Panc1 (cell line): ENCODE measurements at regions not wholly inside any gene's neighbourhood (a gene's known extent, or its start where the extent isn't known, plus 50 kb on each side); places are given as distances from the start of the nearest gene placed in this dataset.

Source experiments
- ATAC-seq: fragments of 200-7000 bp; cut with Tn5 transposase; 2 replicates; pipeline ENCODE4 v1.9.1; 2020; ENCODE audit warnings: mild to moderate bottlenecking, moderate library complexity
- BruUV-seq: library from RNA; stranded (reverse); fragments of 400-500 nt; replicated peaks from 2 replicates; lab custom pipeline; 2021; lab: Mats Ljungman, UMichigan
- CTCF ChIA-PET: fragments of 300-600 bp; sonication (Branson Sonifier 250); formaldehyde crosslinking; loops from one replicate; lab custom pipeline; 2022; ENCODE audit warnings: antibody characterized with exemption; lab: Charles Lee
- POLR2A ChIA-PET: fragments of 300-600 bp; sonication (Branson Sonifier 250); formaldehyde crosslinking; loops from one replicate; lab custom pipeline; 2022; ENCODE audit warnings: antibody characterized with exemption; lab: Charles Lee
- DNase-seq: peaks from one replicate; pipeline ENCODE4 v3.0.0-alpha.2; 2010; ENCODE audit warnings: low read depth, low spot score
- H3K27ac ChIP-seq: 2 replicates; pipeline ENCODE4 v1.5.1; 2011; ENCODE audit warnings: mild to moderate bottlenecking, low read length, inconsistent platforms
- H3K27me3 ChIP-seq: fragments of 200-500 bp; sonication (Bioruptor generic); 2 replicates; pipeline ENCODE4 v1.6.0; 2014; ENCODE audit warnings: low read length, inconsistent platforms; ENCODE audit not compliant: control insufficient read depth, insufficient read depth
- H3K36me3 ChIP-seq: fragments of 200-500 bp; sonication (Bioruptor generic); 2 replicates; pipeline ENCODE4 v1.5.1; 2014; ENCODE audit warnings: inconsistent platforms, mild to moderate bottlenecking, low read length, moderate library complexity; ENCODE audit not compliant: control insufficient read depth, insufficient read depth
- H3K4me1 ChIP-seq: 2 replicates; pipeline ENCODE4 v1.5.1; 2011; ENCODE audit warnings: inconsistent platforms, mild to moderate bottlenecking, low read length, moderate library complexity; ENCODE audit not compliant: control insufficient read depth, insufficient read depth
- H3K4me3 ChIP-seq, 2 experiments: 2 replicates each; pipeline ENCODE4 v1.5.1; 2011 to 2012; ENCODE audit warnings: low read depth in 2 of 2, low read length in 2 of 2, mild to moderate bottlenecking in 2 of 2, inconsistent platforms in 1 of 2, moderate library complexity in 1 of 2
- H3K9me3 ChIP-seq: fragments of 200-500 bp; sonication (Bioruptor generic); 2 replicates; pipeline ENCODE4 v1.5.1; 2014; ENCODE audit warnings: low read depth, mild to moderate bottlenecking, inconsistent platforms, low read length, moderate library complexity; ENCODE audit not compliant: control insufficient read depth, insufficient read depth
- POLR2AphosphoS5 ChIP-seq: IDR thresholded peaks from 2 replicates; pipeline ENCODE4 v1.6.1; 2012; ENCODE audit warnings: mild to moderate bottlenecking, low read depth, low read length, moderate library complexity
- SIN3A ChIP-seq: IDR thresholded peaks from 2 replicates; pipeline ENCODE4 v1.6.1; 2012; ENCODE audit warnings: low read depth, mild to moderate bottlenecking, low read length, moderate library complexity, borderline replicate concordance; ENCODE audit not compliant: insufficient read depth
- TCF7L2 ChIP-seq: IDR thresholded peaks from 2 replicates; pipeline ENCODE4 v1.6.1; 2011; ENCODE audit warnings: mild to moderate bottlenecking, low read depth, low read length, inconsistent platforms
- in situ Hi-C: cut with HindIII; loops from 2 replicates; pipeline ENCODE4 v1.10.0; 2016; ENCODE audit warnings: low sequenced_read_pairs, low pct_unique_long_range_greater_than_20kb
- intact Hi-C: fragments of 100-400 bp; cut with micrococcal nuclease; formaldehyde crosslinking; loops from one replicate; pipeline ENCODE4 v1.10.0; 2022; ENCODE audit not compliant: unreplicated experiment
- TF ChIP-seq, protein P1 (sequence below), 2 experiments: IDR thresholded peaks; 2 replicates each; pipeline ENCODE4 v1.6.1; 2011 to 2012; ENCODE audit warnings: low read depth in 2 of 2, control low read depth in 1 of 2, low read length in 1 of 2, mild to moderate bottlenecking in 1 of 2, moderate library complexity in 1 of 2; ENCODE audit not compliant: insufficient read depth in 1 of 2
- TF ChIP-seq, protein P2 (sequence below): fragments of 450-650 bp; IDR thresholded peaks from 2 replicates; pipeline ENCODE4 v1.5.1; 2017; ENCODE audit warnings: mild to moderate bottlenecking

DNA sequence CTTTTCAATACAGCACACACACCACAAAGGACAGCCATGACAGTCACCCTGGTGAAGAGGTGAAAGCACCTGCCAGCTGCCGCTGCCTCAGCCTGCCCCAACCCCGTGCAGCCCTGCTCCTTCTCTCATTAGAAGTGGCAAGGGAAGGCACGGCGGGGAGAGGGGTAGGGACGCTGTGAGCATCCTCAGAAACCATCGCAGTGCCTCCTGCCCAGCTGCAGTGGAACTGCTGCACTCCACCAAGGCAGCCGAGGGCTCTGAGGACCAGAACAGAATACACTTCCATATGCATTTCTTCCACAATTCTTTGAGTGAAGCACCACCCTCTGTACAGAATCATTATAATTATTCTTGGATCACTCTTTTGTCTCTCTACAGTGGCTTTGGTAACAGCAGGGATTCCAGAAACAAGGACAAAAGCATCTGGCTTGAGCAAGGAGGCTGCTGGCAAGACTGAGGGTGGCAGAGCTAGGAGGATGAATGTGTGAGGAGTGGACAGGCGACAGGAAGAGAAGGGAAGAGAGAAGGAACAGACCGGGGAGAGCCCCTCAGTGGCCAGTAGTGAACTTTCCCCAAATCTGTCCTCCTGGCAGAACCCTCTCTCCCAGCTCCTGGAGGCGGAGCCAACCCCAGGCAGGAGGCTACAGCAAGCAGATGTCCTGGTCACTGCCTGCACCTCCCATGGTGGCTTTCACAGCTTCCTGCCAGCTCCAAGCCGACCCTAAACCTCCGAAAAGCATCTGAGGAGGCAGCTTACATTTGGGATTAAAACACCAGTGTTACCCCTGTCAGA, 73.2 kb downstream of the MTNR1A start:
- no peak overlapping the region for H3K4me3 ChIP-seq
- POLR2A ChIA-PET, result no interaction called here
- H3K36me3 ChIP-seq, result no peaks in the 10 kb centered on the region
- ATAC-seq (0 out of 2 replicates have a peak, but pooled peaks have one; percentile 30), DNase-seq (no peak)
- H3K27me3 ChIP-seq, result no peaks in the 10 kb centered on the region; the same call in 1 of the 2 replicates
- TF ChIP-seq SIN3A (no peak), POLR2AphosphoS5 (no peak), TCF7L2 (no peak)
- TF ChIP-seq, protein P1, sequence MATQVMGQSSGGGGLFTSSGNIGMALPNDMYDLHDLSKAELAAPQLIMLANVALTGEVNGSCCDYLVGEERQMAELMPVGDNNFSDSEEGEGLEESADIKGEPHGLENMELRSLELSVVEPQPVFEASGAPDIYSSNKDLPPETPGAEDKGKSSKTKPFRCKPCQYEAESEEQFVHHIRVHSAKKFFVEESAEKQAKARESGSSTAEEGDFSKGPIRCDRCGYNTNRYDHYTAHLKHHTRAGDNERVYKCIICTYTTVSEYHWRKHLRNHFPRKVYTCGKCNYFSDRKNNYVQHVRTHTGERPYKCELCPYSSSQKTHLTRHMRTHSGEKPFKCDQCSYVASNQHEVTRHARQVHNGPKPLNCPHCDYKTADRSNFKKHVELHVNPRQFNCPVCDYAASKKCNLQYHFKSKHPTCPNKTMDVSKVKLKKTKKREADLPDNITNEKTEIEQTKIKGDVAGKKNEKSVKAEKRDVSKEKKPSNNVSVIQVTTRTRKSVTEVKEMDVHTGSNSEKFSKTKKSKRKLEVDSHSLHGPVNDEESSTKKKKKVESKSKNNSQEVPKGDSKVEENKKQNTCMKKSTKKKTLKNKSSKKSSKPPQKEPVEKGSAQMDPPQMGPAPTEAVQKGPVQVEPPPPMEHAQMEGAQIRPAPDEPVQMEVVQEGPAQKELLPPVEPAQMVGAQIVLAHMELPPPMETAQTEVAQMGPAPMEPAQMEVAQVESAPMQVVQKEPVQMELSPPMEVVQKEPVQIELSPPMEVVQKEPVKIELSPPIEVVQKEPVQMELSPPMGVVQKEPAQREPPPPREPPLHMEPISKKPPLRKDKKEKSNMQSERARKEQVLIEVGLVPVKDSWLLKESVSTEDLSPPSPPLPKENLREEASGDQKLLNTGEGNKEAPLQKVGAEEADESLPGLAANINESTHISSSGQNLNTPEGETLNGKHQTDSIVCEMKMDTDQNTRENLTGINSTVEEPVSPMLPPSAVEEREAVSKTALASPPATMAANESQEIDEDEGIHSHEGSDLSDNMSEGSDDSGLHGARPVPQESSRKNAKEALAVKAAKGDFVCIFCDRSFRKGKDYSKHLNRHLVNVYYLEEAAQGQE (IDR thresholded peaks at IDR 0.05; ENCODE audit: insufficient read depth in 1 of 2, low read depth in 2 of 2, low read length in 1 of 2), result no peak
- TF ChIP-seq, protein P2, sequence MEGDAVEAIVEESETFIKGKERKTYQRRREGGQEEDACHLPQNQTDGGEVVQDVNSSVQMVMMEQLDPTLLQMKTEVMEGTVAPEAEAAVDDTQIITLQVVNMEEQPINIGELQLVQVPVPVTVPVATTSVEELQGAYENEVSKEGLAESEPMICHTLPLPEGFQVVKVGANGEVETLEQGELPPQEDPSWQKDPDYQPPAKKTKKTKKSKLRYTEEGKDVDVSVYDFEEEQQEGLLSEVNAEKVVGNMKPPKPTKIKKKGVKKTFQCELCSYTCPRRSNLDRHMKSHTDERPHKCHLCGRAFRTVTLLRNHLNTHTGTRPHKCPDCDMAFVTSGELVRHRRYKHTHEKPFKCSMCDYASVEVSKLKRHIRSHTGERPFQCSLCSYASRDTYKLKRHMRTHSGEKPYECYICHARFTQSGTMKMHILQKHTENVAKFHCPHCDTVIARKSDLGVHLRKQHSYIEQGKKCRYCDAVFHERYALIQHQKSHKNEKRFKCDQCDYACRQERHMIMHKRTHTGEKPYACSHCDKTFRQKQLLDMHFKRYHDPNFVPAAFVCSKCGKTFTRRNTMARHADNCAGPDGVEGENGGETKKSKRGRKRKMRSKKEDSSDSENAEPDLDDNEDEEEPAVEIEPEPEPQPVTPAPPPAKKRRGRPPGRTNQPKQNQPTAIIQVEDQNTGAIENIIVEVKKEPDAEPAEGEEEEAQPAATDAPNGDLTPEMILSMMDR, result no peak
- CTCF ChIA-PET, result interaction anchor here (0.5 kb wide), 1 partner anchor 69 kb away, joined by 4 read pairs; no protein-coding TSS in a partner anchor
- H3K9me3 ChIP-seq, result no peaks in the 10 kb centered on the region
- H3K27ac ChIP-seq, result no peak overlapping the region
- in situ Hi-C loops (no loop called here), intact Hi-C loops (no loop called here)
- BruUV-seq, result no TSS peak
- H3K4me1 ChIP-seq, result peaks cover 3% of the 10 kb centered on the region; the same call in 1 of the 2 replicates

DNA sequence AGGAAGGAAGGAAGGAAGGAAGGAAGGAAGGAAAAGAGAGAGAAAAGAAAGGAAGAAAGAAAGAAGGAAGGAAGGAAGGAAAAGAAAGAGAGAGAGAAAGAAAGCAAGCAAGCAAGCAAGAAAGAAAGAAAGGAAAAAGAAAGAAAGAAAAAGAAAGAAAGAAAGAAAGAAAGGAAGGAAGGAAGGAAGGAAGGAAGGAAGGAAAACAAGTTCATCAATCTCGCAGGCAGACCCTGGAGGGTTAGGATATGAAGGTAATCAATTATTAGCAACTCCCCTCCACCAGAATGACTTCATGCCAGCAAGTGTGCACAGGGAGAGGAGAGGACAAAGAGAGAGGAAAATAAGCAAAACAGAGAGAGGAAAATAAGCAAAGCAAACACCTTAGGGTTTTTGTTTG, 80.2 kb downstream of the MTNR1A start:
- ATAC-seq (no peak), DNase-seq (no peak)
- Histone ChIP-seq H3K27me3 (no peaks in the 10 kb centered on the region), H3K36me3 (no peaks in the 10 kb centered on the region), H3K4me3 (no peak overlapping the region), H3K27ac (no peak overlapping the region), H3K4me1 (no peaks in the 10 kb centered on the region), H3K9me3 (no peaks in the 10 kb centered on the region)
- in situ Hi-C loops, result no loop called here
- TF ChIP-seq, protein P1 (IDR thresholded peaks at IDR 0.05; ENCODE audit: insufficient read depth in 1 of 2, low read depth in 2 of 2, low read length in 1 of 2), result no peak
- TF ChIP-seq POLR2AphosphoS5, result no peak
- TF ChIP-seq TCF7L2, result no peak
- intact Hi-C loops, result loop anchor here (10.0 kb wide), 1 partner anchor 110 kb away; no protein-coding TSS in a partner anchor
- no TSS peak for BruUV-seq
- ChIA-PET CTCF (no interaction called here), POLR2A (no interaction called here)
